GM18867 (cell line): ENCODE measurements at regions not wholly inside any gene's neighbourhood (a gene's known extent, or its start where the extent isn't known, plus 50 kb on each side); places are given as distances from the start of the nearest gene placed in this dataset.
"Not testable (repeated sequence)": the region's sequence is repeated elsewhere in the genome, so short reads cannot be mapped to it uniquely, and the experiment has no call there.

ENCODE experiments used
- ATAC-seq: cut with Tn5 transposase; IDR thresholded peaks from one replicate; pipeline ENCODE4 v1.9.1; 2021; ENCODE audit warnings: mild to moderate bottlenecking, moderate library complexity; ENCODE audit not compliant: unreplicated experiment

GRCh38 chr6:81256223-81256622 lies 496.3 kb downstream of the TENT5A start:
- not testable (repeated sequence) for ATAC-seq

- ATAC-seq: no peak
Measured at GRCh38 chr6:81253821-81254220, 498.7 kb downstream of the TENT5A start.

GRCh38 chr6:81252231-81252630 lies 500.2 kb downstream of the TENT5A start:
- no peak for ATAC-seq

- ATAC-seq: no peak
Measured at GRCh38 chr6:81246200-81246599, 506.3 kb downstream of the TENT5A start.

- no peak for ATAC-seq
Measured at GRCh38 chr6:81242624-81243023, 509.9 kb downstream of the TENT5A start.

- no peak for ATAC-seq
Measured at GRCh38 chr6:81241126-81242041, 511.1 kb downstream of the TENT5A start.

- ATAC-seq: no peak
Measured at GRCh38 chr6:81238390-81238789, 514.1 kb downstream of the TENT5A start.

- no peak for ATAC-seq
Measured at GRCh38 chr6:81237226-81237625, 515.3 kb downstream of the TENT5A start.

- ATAC-seq: no peak
Measured at GRCh38 chr6:81235512-81235911, 517.0 kb downstream of the TENT5A start.

GRCh38 chr6:81233990-81234389 lies 518.5 kb downstream of the TENT5A start:
- no peak for ATAC-seq

GRCh38 chr6:81228912-81229555 lies 523.4 kb downstream of the TENT5A start:
- ATAC-seq: no peak

- no peak for ATAC-seq
Measured at GRCh38 chr6:81226957-81227356, 525.5 kb downstream of the TENT5A start.

GRCh38 chr6:81216668-81217067 lies 535.8 kb downstream of the TENT5A start:
- ATAC-seq: no peak

- ATAC-seq: no peak
Measured at GRCh38 chr6:81215092-81215432, 537.4 kb downstream of the TENT5A start.

- ATAC-seq: no peak
Measured at GRCh38 chr6:81214414-81215091, 537.9 kb downstream of the TENT5A start.

GRCh38 chr6:81204731-81205130 lies 547.8 kb downstream of the TENT5A start:
- ATAC-seq: no peak

GRCh38 chr6:81194374-81194773 lies 558.1 kb downstream of the TENT5A start:
- ATAC-seq: no peak

- ATAC-seq: no peak
Measured at GRCh38 chr6:81172056-81172740, 580.3 kb downstream of the TENT5A start.

- no peak for ATAC-seq
Measured at GRCh38 chr6:81169166-81169565, 583.3 kb downstream of the TENT5A start.

GRCh38 chr6:81166770-81167169 lies 585.7 kb downstream of the TENT5A start:
- ATAC-seq: no peak

- ATAC-seq: no peak
Measured at GRCh38 chr6:81158956-81159355, 593.5 kb downstream of the TENT5A start.
